GM06990 (cell line): ENCODE measurements at regions not wholly inside any gene's neighbourhood (a gene's known extent, or its start where the extent isn't known, plus 50 kb on each side); places are given as distances from the start of the nearest gene placed in this dataset.
"Not testable (repeated sequence)": the region's sequence is repeated elsewhere in the genome, so short reads cannot be mapped to it uniquely, and the experiment has no call there.

ENCODE experiments used
- DNase-seq: peaks from one replicate; pipeline ENCODE4 v3.0.0-alpha.2; 2011; ENCODE audit not compliant: insufficient read length; ENCODE audit errors: extremely low read depth
- H3K27me3 ChIP-seq: replicated peaks from 2 replicates; pipeline ENCODE4 v1.6.0; 2011; ENCODE audit warnings: low read length; ENCODE audit not compliant: control insufficient read depth, insufficient read depth
- H3K36me3 ChIP-seq: 2 replicates; pipeline ENCODE4 v1.5.1; 2011; ENCODE audit warnings: low read length; ENCODE audit not compliant: control insufficient read depth, insufficient read depth
- H3K4me3 ChIP-seq: replicated peaks from 2 replicates; pipeline ENCODE4 v1.5.1; 2011; ENCODE audit warnings: low read depth, mild to moderate bottlenecking, control low read depth, low read length
- CTCF ChIP-seq: IDR thresholded peaks from 2 replicates; pipeline ENCODE4 v1.5.1; 2011; ENCODE audit warnings: low read length, control low read depth, mild to moderate bottlenecking, inconsistent platforms; ENCODE audit not compliant: insufficient read depth, poor library complexity, severe bottlenecking

- Histone ChIP-seq H3K36me3 (no peaks in the 10 kb centered on the region), H3K4me3 (no peak overlapping the region), H3K27me3 (no peaks in the 10 kb centered on the region)
- no peak for TF ChIP-seq CTCF
- DNase-seq, result no peak
Measured at GRCh38 chr6:4420160-4420865, 284.9 kb upstream of the ECI2 start.

GRCh38 chr6:4415549-4415948, 280.2 kb upstream of the ECI2 start:
- Histone ChIP-seq H3K4me3 (no peak overlapping the region), H3K36me3 (no peaks in the 10 kb centered on the region), H3K27me3 (no peaks in the 10 kb centered on the region)
- TF ChIP-seq CTCF, result no peak
- no peak for DNase-seq

GRCh38 chr6:4414078-4414477, 278.7 kb upstream of the ECI2 start:
- H3K36me3 ChIP-seq, DNase-seq, H3K4me3 ChIP-seq, H3K27me3 ChIP-seq: not testable (repeated sequence)

GRCh38 chr6:4413073-4413472, 277.7 kb upstream of the ECI2 start:
- H3K27me3 ChIP-seq, result no peaks in the 10 kb centered on the region
- TF ChIP-seq CTCF, result no peak
- no peak overlapping the region for H3K4me3 ChIP-seq
- DNase-seq, result no peak
- no peaks in the 10 kb centered on the region for H3K36me3 ChIP-seq

- Histone ChIP-seq H3K4me3 (no peak overlapping the region), H3K27me3 (no peaks in the 10 kb centered on the region), H3K36me3 (no peaks in the 10 kb centered on the region)
- TF ChIP-seq CTCF, result no peak
- no peak for DNase-seq
Measured at GRCh38 chr6:4412488-4412887, 277.1 kb upstream of the ECI2 start.

GRCh38 chr6:4412077-4412476, 276.7 kb upstream of the ECI2 start:
- no peak overlapping the region for H3K4me3 ChIP-seq
- no peak for TF ChIP-seq CTCF
- no peak for DNase-seq
- no peaks in the 10 kb centered on the region for H3K27me3 ChIP-seq
- H3K36me3 ChIP-seq, result no peaks in the 10 kb centered on the region

GRCh38 chr6:4407710-4408109, 272.3 kb upstream of the ECI2 start:
- DNase-seq, H3K4me3 ChIP-seq, H3K36me3 ChIP-seq, H3K27me3 ChIP-seq: not testable (repeated sequence)
